SKM-1 (cell line): ENCODE measurements at regions not wholly inside any gene's neighbourhood (a gene's known extent, or its start where the extent isn't known, plus 50 kb on each side); places are given as distances from the start of the nearest gene placed in this dataset.

Source experiments
- DNase-seq: peaks from one replicate; lab custom pipeline; 2025; ENCODE audit not compliant: unreplicated experiment; lab: John Stamatoyannopoulos, UW

- peak; percentile 27 for DNase-seq
Measured at GRCh38 chr2:71277536-71278103, 50.7 kb upstream of the PAIP2B start.

- DNase-seq, result no peak
Measured at GRCh38 chr2:71277147-71277475, 50.2 kb upstream of the PAIP2B start.

- peak; percentile 57 for DNase-seq
Measured at GRCh38 chr2:71276311-71277146, 49.6 kb upstream of the PAIP2B start.
